CD14-positive monocyte (primary cell): ENCODE measurements at regions not wholly inside any gene's neighbourhood (a gene's known extent, or its start where the extent isn't known, plus 50 kb on each side); places are given as distances from the start of the nearest gene placed in this dataset.

Experiments
- DNase-seq, 3 donors: peaks; one replicate each; pipeline ENCODE4 v3.0.0-alpha.2; 2011 to 2022
- H2AFZ ChIP-seq: 2 replicates; pipeline ENCODE4 v1.6.0; 2012; ENCODE audit warnings: mild to moderate bottlenecking, low read depth, low read length, inconsistent platforms; ENCODE audit not compliant: insufficient read depth, poor library complexity, severe bottlenecking
- H3K27ac ChIP-seq, 2 donors: 1 replicate in 1 of 2; 2 replicates in 1 of 2; pipeline ENCODE4 v1.5.1; 2012 to 2013; ENCODE audit warnings: low read length in 2 of 2, control low read depth in 1 of 2, inconsistent platforms in 1 of 2, low read depth in 1 of 2, mild to moderate bottlenecking in 1 of 2
- H3K27me3 ChIP-seq, 2 donors: one replicate each; pipeline versions ENCODE4 v1.6.0 to v1.6.1; 2011 to 2013; ENCODE audit warnings: low read length in 2 of 2; ENCODE audit not compliant: control insufficient read depth in 2 of 2, insufficient read depth in 2 of 2
- H3K36me3 ChIP-seq, 2 donors: replicated peaks in 1 of 2; 1 replicate in 1 of 2; 2 replicates in 1 of 2; pipeline versions ENCODE4 v1.5.1 to v1.6.1; 2012 to 2013; ENCODE audit warnings: low read length in 2 of 2, control low read depth in 1 of 2, inconsistent platforms in 1 of 2, mild to moderate bottlenecking in 1 of 2; ENCODE audit not compliant: insufficient read depth in 2 of 2, control insufficient read depth in 1 of 2
- H3K4me1 ChIP-seq, 2 donors: 1 replicate in 1 of 2; 2 replicates in 1 of 2; pipeline versions ENCODE4 v1.5.1 to v1.6.1; 2012 to 2013; ENCODE audit warnings: low read length in 2 of 2, control low read depth in 1 of 2, inconsistent platforms in 1 of 2, mild to moderate bottlenecking in 1 of 2, moderate library complexity in 1 of 2; ENCODE audit not compliant: insufficient read depth in 2 of 2, control insufficient read depth in 1 of 2
- H3K4me2 ChIP-seq: replicated peaks from 2 replicates; pipeline ENCODE3; 2012; ENCODE audit warnings: low read length, moderate library complexity, mild to moderate bottlenecking; ENCODE audit not compliant: poor library complexity, severe bottlenecking; ENCODE audit errors: extremely low read depth
- H3K4me3 ChIP-seq, 3 experiments: fragments of 200-600 bp in 1 of 3; sonication (generic) in 1 of 3; replicated peaks in 1 of 3; 1 replicate in 2 of 3; 2 replicates in 1 of 3; pipeline ENCODE4 v1.5.1; 2011 to 2013; ENCODE audit warnings: low read length in 3 of 3, mild to moderate bottlenecking in 3 of 3, control low read depth in 2 of 3, low read depth in 2 of 3, inconsistent platforms in 1 of 3, moderate library complexity in 1 of 3
- H3K79me2 ChIP-seq: 2 replicates; pipeline ENCODE4 v1.6.0; 2012; ENCODE audit warnings: mild to moderate bottlenecking, control low read depth, inconsistent platforms, low read length, moderate library complexity; ENCODE audit not compliant: insufficient read depth
- H3K9ac ChIP-seq: 2 replicates; pipeline ENCODE4 v1.6.0; 2017; ENCODE audit warnings: low read length, mild to moderate bottlenecking; ENCODE audit not compliant: insufficient read depth, poor library complexity, severe bottlenecking
- H3K9me3 ChIP-seq, 2 donors: replicated peaks in 1 of 2; 1 replicate in 1 of 2; 2 replicates in 1 of 2; pipeline versions ENCODE4 v1.5.1 to v1.6.1; 2012 to 2013; ENCODE audit warnings: low read length in 2 of 2, control low read depth in 1 of 2; ENCODE audit not compliant: control insufficient read depth in 1 of 2, insufficient read depth in 1 of 2
- H4K20me1 ChIP-seq: 2 replicates; pipeline ENCODE4 v1.6.0; 2012; ENCODE audit warnings: mild to moderate bottlenecking, low read length, control low read depth, moderate library complexity; ENCODE audit not compliant: insufficient read depth
- H3K27ac Mint-ChIP-seq, 7 donors: one replicate each; pipeline ENCODE4 v1.8.0; 2020; ENCODE audit warnings: mild to moderate bottlenecking in 7 of 7, mixed read lengths in 7 of 7, moderate library complexity in 6 of 7, inconsistent platforms in 2 of 7
- H3K27me3 Mint-ChIP-seq, 3 donors: one replicate each; pipeline ENCODE4 v1.8.0; 2021 to 2022; ENCODE audit warnings: low read depth in 3 of 3, mild to moderate bottlenecking in 3 of 3, mixed read lengths in 3 of 3, moderate library complexity in 3 of 3, inconsistent platforms in 1 of 3
- H3K36me3 Mint-ChIP-seq, 2 donors: one replicate each; pipeline ENCODE4 v1.8.0; 2020; ENCODE audit warnings: mixed read lengths in 2 of 2, inconsistent platforms in 1 of 2, mild to moderate bottlenecking in 1 of 2
- H3K4me1 Mint-ChIP-seq: one replicate; pipeline ENCODE4 v1.8.0; 2020; ENCODE audit warnings: mild to moderate bottlenecking, mixed read lengths
- H3K4me3 Mint-ChIP-seq, 2 donors: one replicate each; pipeline ENCODE4 v1.8.0; 2020; ENCODE audit warnings: mild to moderate bottlenecking in 2 of 2, mixed read lengths in 2 of 2, moderate library complexity in 1 of 2
- H3K9me3 Mint-ChIP-seq, 7 donors: one replicate each; pipeline ENCODE4 v1.8.0; 2020 to 2022; ENCODE audit warnings: mixed read lengths in 7 of 7, mild to moderate bottlenecking in 6 of 7, moderate library complexity in 6 of 7, inconsistent platforms in 2 of 7
- CTCF ChIP-seq: fragments of 200-600 bp; IDR thresholded peaks from one replicate; pipeline ENCODE4 v1.8.0; 2022; ENCODE audit warnings: antibody characterized with exemption, mild to moderate bottlenecking
- WGBS: methylation state at CpG from one replicate; pipeline ENCODE4 v1.1.5; 2013; ENCODE audit warnings: missing lambda C conversion rate; ENCODE audit not compliant: insufficient coverage; 5-methylcytosine and 5-hydroxymethylcytosine counted together
- intact Hi-C, 2 donors: fragments of 100-400 bp; cut with micrococcal nuclease; formaldehyde crosslinking; loops; one replicate each; pipeline versions ENCODE4 v1.15.0 to v1.15.1; 2023

DNA sequence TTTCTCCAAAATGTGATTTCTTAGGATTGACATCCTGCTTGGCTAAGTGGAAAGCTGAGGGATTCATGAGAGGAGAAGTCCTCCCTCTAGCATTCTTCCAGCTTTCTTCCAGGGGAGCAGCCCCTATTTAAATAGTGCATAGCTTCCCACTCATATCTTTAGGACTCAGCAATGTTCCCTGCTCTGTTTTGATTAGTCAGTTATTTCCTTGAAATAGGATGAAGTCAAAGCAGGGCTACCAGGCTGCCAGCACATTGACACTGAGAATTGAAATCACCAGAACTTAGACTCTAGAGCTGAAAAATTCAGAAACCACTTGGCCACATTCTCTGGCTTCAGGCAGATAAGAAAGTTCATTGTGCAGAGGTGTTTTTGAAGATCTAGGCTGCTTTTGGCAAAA is 74.7 kb upstream of the SMAD1 start:
- Mint-ChIP-seq H3K4me3 (no peak overlapping the region), H3K36me3 (no peaks in the 10 kb centered on the region), H3K27ac (no peak overlapping the region), H3K4me1 (no peaks in the 10 kb centered on the region), H3K9me3 (peaks cover 0 to 7% (median 2%) of the 10 kb centered on the region in 7 donors), H3K27me3 (no peaks in the 10 kb centered on the region)
- no peak overlapping the region for H3K4me3 ChIP-seq
- no peaks in the 10 kb centered on the region for H3K79me2 ChIP-seq
- H3K4me2 ChIP-seq: no peak overlapping the region
- no peak overlapping the region for H3K27ac ChIP-seq
- H2AFZ ChIP-seq: no peak overlapping the region
- H3K9ac ChIP-seq: no peak overlapping the region
- H4K20me1 ChIP-seq: no peaks in the 10 kb centered on the region
- TF ChIP-seq CTCF: no peak
- no peak for DNase-seq
- no peaks in the 10 kb centered on the region for H3K4me1 ChIP-seq
- H3K27me3 ChIP-seq: no peaks in the 10 kb centered on the region
- intact Hi-C loops: no loop called here
- no peaks in the 10 kb centered on the region for H3K36me3 ChIP-seq
- no peaks in the 10 kb centered on the region for H3K9me3 ChIP-seq

DNA sequence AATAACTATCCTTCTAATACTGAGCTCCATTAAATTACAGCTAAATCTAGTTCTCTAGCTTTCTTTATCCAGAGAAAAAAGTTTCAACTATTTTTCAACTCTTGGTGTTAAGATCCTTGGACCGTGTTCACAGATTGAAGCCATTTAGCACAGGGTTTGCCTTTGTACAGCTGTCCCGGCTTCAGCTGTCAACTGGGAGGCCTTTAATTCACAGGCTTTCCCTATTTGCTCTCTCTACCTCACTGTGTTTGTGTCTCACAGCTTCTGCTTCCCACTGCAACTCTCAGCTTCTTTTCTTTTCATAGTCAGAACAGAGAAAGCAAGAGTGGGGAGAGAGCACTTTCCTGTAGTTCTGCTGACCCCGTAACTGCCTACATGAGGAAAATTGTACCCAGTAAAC is 76.9 kb upstream of the SMAD1 start:
- H3K9me3 ChIP-seq: no peaks in the 10 kb centered on the region
- no peaks in the 10 kb centered on the region for H4K20me1 ChIP-seq
- Mint-ChIP-seq H3K4me3 (no peak overlapping the region), H3K4me1 (no peaks in the 10 kb centered on the region), H3K36me3 (no peaks in the 10 kb centered on the region), H3K9me3 (peaks cover 2 to 10% (median 3%) of the 10 kb centered on the region in 7 donors), H3K27me3 (peaks cover 0 to 1% (median 0%) of the 10 kb centered on the region in 3 donors), H3K27ac (no peak overlapping the region)
- H2AFZ ChIP-seq: no peak overlapping the region
- WGBS: 100% methylated on average over 1 of the region's 3 CpGs
- H3K79me2 ChIP-seq: no peaks in the 10 kb centered on the region
- no peaks in the 10 kb centered on the region for H3K27me3 ChIP-seq
- H3K4me2 ChIP-seq: no peak overlapping the region
- H3K27ac ChIP-seq: no peak overlapping the region
- TF ChIP-seq CTCF: no peak
- H3K36me3 ChIP-seq: no peaks in the 10 kb centered on the region
- DNase-seq: no peak
- H3K4me1 ChIP-seq: no peaks in the 10 kb centered on the region
- H3K9ac ChIP-seq: no peak overlapping the region
- no peak overlapping the region for H3K4me3 ChIP-seq
- intact Hi-C loops: no loop called here
